Activated CD8-positive, alpha-beta T cell treated with anti-CD3 and anti-CD28 coated beads for 36 hours (primary cell): ENCODE measurements at regions not wholly inside any gene's neighbourhood (a gene's known extent, or its start where the extent isn't known, plus 50 kb on each side); places are given as distances from the start of the nearest gene placed in this dataset.

Experiments used
- ATAC-seq: fragments of 200-7000 bp; cut with Tn5 transposase; one replicate; pipeline ENCODE4 v1.10.0; 2021; ENCODE audit warnings: mild to moderate bottlenecking, moderate library complexity
- CTCF ChIA-PET: fragments of 350-600 bp; sonication (Branson Sonifier 250); formaldehyde crosslinking; loops from one replicate; lab custom pipeline; 2021; ENCODE audit warnings: antibody characterized with exemption; lab: Charles Lee
- POLR2A ChIA-PET: fragments of 350-600 bp; sonication (Branson Sonifier 250); formaldehyde crosslinking; loops from one replicate; lab custom pipeline; 2021; ENCODE audit warnings: antibody characterized with exemption; lab: Charles Lee
- DNase-seq: peaks from one replicate; pipeline ENCODE4 v3.0.0-alpha.2; 2020
- H3K27ac Mint-ChIP-seq: one replicate; pipeline ENCODE4 v1.8.0; 2021; ENCODE audit warnings: mild to moderate bottlenecking, mixed read lengths
- H3K27me3 Mint-ChIP-seq: one replicate; pipeline ENCODE4 v1.8.0; 2021; ENCODE audit warnings: mixed read lengths
- H3K36me3 Mint-ChIP-seq: one replicate; pipeline ENCODE4 v1.8.0; 2021; ENCODE audit warnings: low read depth, mixed read lengths
- H3K4me1 Mint-ChIP-seq: one replicate; pipeline ENCODE4 v1.8.0; 2021; ENCODE audit warnings: low read depth, mixed read lengths
- H3K4me3 Mint-ChIP-seq: one replicate; pipeline ENCODE4 v1.8.0; 2021; ENCODE audit warnings: mild to moderate bottlenecking, moderate library complexity, mixed read lengths
- H3K9me3 Mint-ChIP-seq: one replicate; pipeline ENCODE4 v1.8.0; 2021; ENCODE audit warnings: mixed read lengths
- intact Hi-C: fragments of 100-400 bp; cut with micrococcal nuclease; formaldehyde crosslinking; loops from one replicate; pipeline ENCODE4 v1.10.0; 2022
- TF ChIP-seq, protein P1 (sequence below): fragments of 200-600 bp; IDR thresholded peaks from one replicate; pipeline ENCODE4 v1.8.0; 2022; ENCODE audit warnings: antibody characterized with exemption, mild to moderate bottlenecking

- CTCF ChIA-PET: no interaction called here
Observed at GRCh38 chr11:130609121-130610035, 160.9 kb downstream of the ADAMTS15 start.

DNA sequence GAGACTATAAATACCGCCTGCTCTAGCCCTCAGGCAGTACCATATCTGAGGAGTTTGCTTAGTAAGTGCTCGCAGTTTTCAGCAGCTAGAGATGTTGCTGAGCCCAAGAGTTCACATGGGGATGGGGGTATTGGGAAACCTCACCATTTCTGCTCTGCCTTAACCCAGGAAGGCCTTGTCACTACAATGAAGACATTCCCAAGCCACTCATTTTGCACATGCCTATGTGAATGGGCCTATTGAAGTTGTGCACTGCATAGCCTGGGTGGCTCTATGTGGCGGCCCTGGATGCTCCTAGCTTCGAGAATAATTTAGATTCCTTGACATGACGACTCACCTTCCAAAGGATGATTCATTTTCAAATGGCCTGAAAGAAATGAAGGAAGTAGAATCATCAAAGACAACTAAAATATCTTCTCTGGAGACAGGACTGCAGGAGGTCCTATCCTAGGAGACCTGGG lies 163.4 kb downstream of the ADAMTS15 start:
- no peaks in the 10 kb centered on the region for H3K36me3 Mint-ChIP-seq
- ChIA-PET CTCF (no interaction called here), POLR2A (no interaction called here)
- no peaks in the 10 kb centered on the region for H3K27me3 Mint-ChIP-seq
- no peaks in the 10 kb centered on the region for H3K9me3 Mint-ChIP-seq
- intact Hi-C loops: no loop called here
- TF ChIP-seq, protein P1, sequence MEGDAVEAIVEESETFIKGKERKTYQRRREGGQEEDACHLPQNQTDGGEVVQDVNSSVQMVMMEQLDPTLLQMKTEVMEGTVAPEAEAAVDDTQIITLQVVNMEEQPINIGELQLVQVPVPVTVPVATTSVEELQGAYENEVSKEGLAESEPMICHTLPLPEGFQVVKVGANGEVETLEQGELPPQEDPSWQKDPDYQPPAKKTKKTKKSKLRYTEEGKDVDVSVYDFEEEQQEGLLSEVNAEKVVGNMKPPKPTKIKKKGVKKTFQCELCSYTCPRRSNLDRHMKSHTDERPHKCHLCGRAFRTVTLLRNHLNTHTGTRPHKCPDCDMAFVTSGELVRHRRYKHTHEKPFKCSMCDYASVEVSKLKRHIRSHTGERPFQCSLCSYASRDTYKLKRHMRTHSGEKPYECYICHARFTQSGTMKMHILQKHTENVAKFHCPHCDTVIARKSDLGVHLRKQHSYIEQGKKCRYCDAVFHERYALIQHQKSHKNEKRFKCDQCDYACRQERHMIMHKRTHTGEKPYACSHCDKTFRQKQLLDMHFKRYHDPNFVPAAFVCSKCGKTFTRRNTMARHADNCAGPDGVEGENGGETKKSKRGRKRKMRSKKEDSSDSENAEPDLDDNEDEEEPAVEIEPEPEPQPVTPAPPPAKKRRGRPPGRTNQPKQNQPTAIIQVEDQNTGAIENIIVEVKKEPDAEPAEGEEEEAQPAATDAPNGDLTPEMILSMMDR: no peak
- no peak overlapping the region for H3K4me3 Mint-ChIP-seq
- H3K4me1 Mint-ChIP-seq: no peaks in the 10 kb centered on the region
- no peak for ATAC-seq
- H3K27ac Mint-ChIP-seq: no peak overlapping the region
- no peak for DNase-seq

More at GRCh38 chr11:130609121-130610035, 160.9 kb downstream of the ADAMTS15 start:
- ATAC-seq: no peak
- H3K27me3 Mint-ChIP-seq: peaks cover 1% of the 10 kb centered on the region
- TF ChIP-seq, protein P1: no peak
- H3K4me1 Mint-ChIP-seq: no peaks in the 10 kb centered on the region
- H3K9me3 Mint-ChIP-seq: no peaks in the 10 kb centered on the region
- no peak overlapping the region for H3K4me3 Mint-ChIP-seq
- POLR2A ChIA-PET: no interaction called here
- no peak overlapping the region for H3K27ac Mint-ChIP-seq
- no peak for DNase-seq
- intact Hi-C loops: no loop called here
- H3K36me3 Mint-ChIP-seq: no peaks in the 10 kb centered on the region

GRCh38 chr11:130612291-130612851 lies 163.9 kb downstream of the ADAMTS15 start:
- POLR2A ChIA-PET: no interaction called here
- Mint-ChIP-seq H3K36me3 (no peaks in the 10 kb centered on the region), H3K4me3 (no peak overlapping the region), H3K27ac (no peak overlapping the region), H3K4me1 (no peaks in the 10 kb centered on the region), H3K27me3 (no peaks in the 10 kb centered on the region), H3K9me3 (no peaks in the 10 kb centered on the region)
- TF ChIP-seq, protein P1: no peak
- intact Hi-C loops: no loop called here
- CTCF ChIA-PET: no interaction called here
- no peak for ATAC-seq
- DNase-seq: no peak

- ChIA-PET POLR2A (no interaction called here), CTCF (no interaction called here)
- intact Hi-C loops: no loop called here
- ATAC-seq (no peak), DNase-seq (no peak)
- Mint-ChIP-seq H3K9me3 (no peaks in the 10 kb centered on the region), H3K4me1 (no peaks in the 10 kb centered on the region), H3K27ac (no peak overlapping the region), H3K27me3 (no peaks in the 10 kb centered on the region), H3K36me3 (no peaks in the 10 kb centered on the region), H3K4me3 (no peak overlapping the region)
- TF ChIP-seq, protein P1: no peak
Observed at GRCh38 chr11:130613396-130613795, 165.0 kb downstream of the ADAMTS15 start.

DNA sequence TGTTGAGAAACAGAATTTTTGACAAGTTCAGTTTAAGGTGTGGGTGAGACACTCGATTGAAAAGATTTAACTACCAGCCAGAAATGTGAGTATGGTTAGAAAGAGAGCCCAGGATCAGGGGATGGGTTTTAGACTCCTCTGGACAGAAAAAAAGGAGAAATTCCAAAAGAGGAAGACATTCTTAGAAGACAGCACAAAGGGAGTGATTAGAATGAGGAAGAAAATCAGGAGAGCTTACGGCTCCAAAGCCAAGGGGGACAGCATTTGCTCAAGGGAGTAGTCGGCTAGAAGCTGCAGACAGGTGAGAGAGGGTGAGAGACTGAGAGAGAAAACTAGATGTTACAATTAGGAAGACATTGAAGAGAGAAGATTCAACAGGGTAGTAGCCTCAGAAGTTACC lies 166.1 kb downstream of the ADAMTS15 start:
- intact Hi-C loops: no loop called here
- Mint-ChIP-seq H3K36me3 (no peaks in the 10 kb centered on the region), H3K9me3 (no peaks in the 10 kb centered on the region), H3K27me3 (peaks cover 2% of the 10 kb centered on the region), H3K4me3 (no peak overlapping the region), H3K4me1 (no peaks in the 10 kb centered on the region), H3K27ac (no peak overlapping the region)
- DNase-seq: no peak
- ATAC-seq: no peak
- ChIA-PET POLR2A (no interaction called here), CTCF (no interaction called here)
- TF ChIP-seq, protein P1: no peak
